ENCODE measurements at regions not wholly inside any gene's neighbourhood (a gene's known extent, or its start where the extent isn't known, plus 50 kb on each side); places are given as distances from the start of the nearest gene placed in this dataset.
"Not testable (repeated sequence)": the region's sequence is repeated elsewhere in the genome, so short reads cannot be mapped to it uniquely, and the experiment has no call there.

- H3F3A ChIP-seq (ENCODE audit: low read length, unreplicated experiment): no peaks in the 10 kb centered on the region
- H3K4me3 ChIP-seq (ENCODE audit: low read length): no peak overlapping the region
- H3K79me2 ChIP-seq (ENCODE audit: low read length): no peaks in the 10 kb centered on the region
- ATAC-seq (no peak), DNase-seq (no peak)
- H3K4me2 ChIP-seq (ENCODE audit: low read length): no peak overlapping the region
- no peaks in the 10 kb centered on the region for H3K4me1 ChIP-seq (ENCODE audit: insufficient read depth, low read length)
- BruUV-seq (replicated peaks): no TSS peak
- ChIA-PET CTCF (no interaction called here), POLR2A (ENCODE audit: unreplicated experiment) (no interaction called here)
- intact Hi-C loops (cut with micrococcal nuclease): no loop called here
- H3K9ac ChIP-seq (ENCODE audit: low read length): no peak overlapping the region
- no peaks in the 10 kb centered on the region for H3K9me2 ChIP-seq (replicated peaks; ENCODE audit: low read length)
- no peak for TF ChIP-seq CTCF (conservative IDR thresholded peaks at IDR 0.05; ENCODE audit: low read depth, low read length)
- no peak for TF ChIP-seq EZH2 (IDR thresholded peaks at IDR 0.05; ENCODE audit: low read length, unreplicated experiment)
- TF ChIP-seq EZH2phosphoT487 (IDR thresholded peaks at IDR 0.05; ENCODE audit: borderline replicate concordance, low read length): no peak
- no peak overlapping the region for H2AFZ ChIP-seq (ENCODE audit: low read length)
- H3K27me3 ChIP-seq (ENCODE audit: low read length): peaks cover 39% of the 10 kb centered on the region
- H3K27ac ChIP-seq (ENCODE audit: low read length): no peak overlapping the region
- H3K9me3 ChIP-seq (ENCODE audit: low read length): peaks cover 3% of the 10 kb centered on the region; the same call in 1 of the 2 replicates
- no peaks in the 10 kb centered on the region for H3K36me3 ChIP-seq (ENCODE audit: low read depth, low read length)
- H4K20me1 ChIP-seq (ENCODE audit: low read length): no peaks in the 10 kb centered on the region
Observed at GRCh38 chr12:47478426-47478825, 227.4 kb downstream of the RPAP3 start.

GRCh38 chr12:47473091-47473490, 232.7 kb downstream of the RPAP3 start:
- H3K9ac ChIP-seq (ENCODE audit: low read length): no peak overlapping the region
- no peak overlapping the region for H3K4me2 ChIP-seq (ENCODE audit: low read length)
- no peaks in the 10 kb centered on the region for H3F3A ChIP-seq (ENCODE audit: low read length, unreplicated experiment)
- H3K4me3 ChIP-seq (ENCODE audit: low read length): no peak overlapping the region
- H3K4me1 ChIP-seq (ENCODE audit: insufficient read depth, low read length): no peaks in the 10 kb centered on the region
- H4K20me1 ChIP-seq (ENCODE audit: low read length): no peaks in the 10 kb centered on the region
- TF ChIP-seq CTCF (conservative IDR thresholded peaks at IDR 0.05; ENCODE audit: low read depth, low read length): no peak
- no peak for TF ChIP-seq EZH2 (IDR thresholded peaks at IDR 0.05; ENCODE audit: low read length, unreplicated experiment)
- no peak for TF ChIP-seq EZH2phosphoT487 (IDR thresholded peaks at IDR 0.05; ENCODE audit: borderline replicate concordance, low read length)
- peaks cover 3% of the 10 kb centered on the region; the same call in 1 of the 2 replicates for H3K9me3 ChIP-seq (ENCODE audit: low read length)
- ATAC-seq: no peak
- no peaks in the 10 kb centered on the region for H3K36me3 ChIP-seq (ENCODE audit: low read depth, low read length)
- intact Hi-C loops (cut with micrococcal nuclease): no loop called here
- ChIA-PET POLR2A (ENCODE audit: unreplicated experiment) (no interaction called here), CTCF (no interaction called here)
- no peak overlapping the region for H3K27ac ChIP-seq (ENCODE audit: low read length)
- H3K27me3 ChIP-seq (ENCODE audit: low read length): peaks cover 33% of the 10 kb centered on the region
- DNase-seq: no peak
- BruUV-seq (replicated peaks): no TSS peak
- no peak overlapping the region for H2AFZ ChIP-seq (ENCODE audit: low read length)
- H3K79me2 ChIP-seq (ENCODE audit: low read length): no peaks in the 10 kb centered on the region
- no peaks in the 10 kb centered on the region for H3K9me2 ChIP-seq (replicated peaks; ENCODE audit: low read length)

- intact Hi-C loops (cut with micrococcal nuclease); ATAC-seq; H3K4me2 ChIP-seq (ENCODE audit: low read length); CTCF ChIA-PET; H3K4me3 ChIP-seq (ENCODE audit: low read length); H3K9me3 ChIP-seq (ENCODE audit: low read length); H3K9ac ChIP-seq (ENCODE audit: low read length); DNase-seq; H3K27ac ChIP-seq (ENCODE audit: low read length); H4K20me1 ChIP-seq (ENCODE audit: low read length); POLR2A ChIA-PET (ENCODE audit: unreplicated experiment); H3F3A ChIP-seq (ENCODE audit: low read length, unreplicated experiment); H3K36me3 ChIP-seq (ENCODE audit: low read depth, low read length); H3K79me2 ChIP-seq (ENCODE audit: low read length); H3K9me2 ChIP-seq (replicated peaks; ENCODE audit: low read length); H2AFZ ChIP-seq (ENCODE audit: low read length); BruUV-seq (replicated peaks); H3K4me1 ChIP-seq (ENCODE audit: insufficient read depth, low read length): not testable (repeated sequence)
- H3K27me3 ChIP-seq (ENCODE audit: low read length): peaks cover 48% of the 10 kb centered on the region
Observed at GRCh38 chr12:47470349-47470748, 235.5 kb downstream of the RPAP3 start.

- H3K9me2 ChIP-seq (replicated peaks; ENCODE audit: low read length); H2AFZ ChIP-seq (ENCODE audit: low read length); H3K4me1 ChIP-seq (ENCODE audit: insufficient read depth, low read length); H3K9me3 ChIP-seq (ENCODE audit: low read length); BruUV-seq (replicated peaks); H3K36me3 ChIP-seq (ENCODE audit: low read depth, low read length); H3K4me2 ChIP-seq (ENCODE audit: low read length); ATAC-seq; H3F3A ChIP-seq (ENCODE audit: low read length, unreplicated experiment); H3K79me2 ChIP-seq (ENCODE audit: low read length); H3K27ac ChIP-seq (ENCODE audit: low read length); intact Hi-C loops (cut with micrococcal nuclease); H3K9ac ChIP-seq (ENCODE audit: low read length); CTCF ChIA-PET; H3K4me3 ChIP-seq (ENCODE audit: low read length); POLR2A ChIA-PET (ENCODE audit: unreplicated experiment); DNase-seq; H4K20me1 ChIP-seq (ENCODE audit: low read length): not testable (repeated sequence)
- peaks cover 21% of the 10 kb centered on the region for H3K27me3 ChIP-seq (ENCODE audit: low read length)
Observed at GRCh38 chr12:47463918-47464317, 241.9 kb downstream of the RPAP3 start.

Measured in PC-3 (cell line).